GM19043 (cell line): ENCODE measurements at regions not wholly inside any gene's neighbourhood (a gene's known extent, or its start where the extent isn't known, plus 50 kb on each side); places are given as distances from the start of the nearest gene placed in this dataset.

ENCODE experiments used
- ATAC-seq: cut with Tn5 transposase; IDR thresholded peaks from one replicate; pipeline ENCODE4 v1.9.1; 2021; ENCODE audit warnings: low read depth; ENCODE audit not compliant: unreplicated experiment

DNA sequence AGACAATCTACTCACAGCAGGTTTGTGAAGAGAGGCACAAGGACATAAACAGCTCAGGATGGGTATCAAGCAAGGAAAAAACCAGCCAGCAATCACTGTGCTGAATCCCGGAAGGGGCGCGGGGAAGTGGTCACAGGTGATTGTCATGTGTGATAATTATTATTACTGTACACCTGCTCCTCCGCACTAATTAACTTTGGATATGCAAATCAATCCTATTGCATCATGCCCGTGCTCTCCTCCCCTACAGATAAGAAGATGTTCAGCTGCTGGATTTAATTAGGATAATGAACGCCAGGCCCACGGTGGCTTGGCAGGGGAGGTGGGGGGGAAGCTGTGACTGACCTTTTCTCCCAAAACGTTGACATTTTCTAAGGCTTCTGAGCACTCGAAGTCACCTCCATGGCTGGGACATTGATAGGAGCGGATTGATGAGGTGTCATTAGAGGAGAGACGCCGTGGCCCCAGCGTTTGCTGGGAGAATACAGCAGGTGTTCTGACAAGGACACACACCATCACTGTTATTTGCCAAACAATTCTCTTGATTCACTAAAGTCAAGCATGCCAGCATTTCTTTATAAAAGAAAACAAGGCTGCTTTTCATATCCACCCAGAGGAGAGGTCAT lies 160.3 kb upstream of the VRK2 start:
- ATAC-seq = no peak

GRCh38 chr2:57888463-57888862 lies 158.1 kb upstream of the VRK2 start:
- ATAC-seq = no peak

- peak; percentile 39 for ATAC-seq
These were observed 156.1 kb upstream of the VRK2 start for GRCh38 chr2:57890464-57890863.

DNA sequence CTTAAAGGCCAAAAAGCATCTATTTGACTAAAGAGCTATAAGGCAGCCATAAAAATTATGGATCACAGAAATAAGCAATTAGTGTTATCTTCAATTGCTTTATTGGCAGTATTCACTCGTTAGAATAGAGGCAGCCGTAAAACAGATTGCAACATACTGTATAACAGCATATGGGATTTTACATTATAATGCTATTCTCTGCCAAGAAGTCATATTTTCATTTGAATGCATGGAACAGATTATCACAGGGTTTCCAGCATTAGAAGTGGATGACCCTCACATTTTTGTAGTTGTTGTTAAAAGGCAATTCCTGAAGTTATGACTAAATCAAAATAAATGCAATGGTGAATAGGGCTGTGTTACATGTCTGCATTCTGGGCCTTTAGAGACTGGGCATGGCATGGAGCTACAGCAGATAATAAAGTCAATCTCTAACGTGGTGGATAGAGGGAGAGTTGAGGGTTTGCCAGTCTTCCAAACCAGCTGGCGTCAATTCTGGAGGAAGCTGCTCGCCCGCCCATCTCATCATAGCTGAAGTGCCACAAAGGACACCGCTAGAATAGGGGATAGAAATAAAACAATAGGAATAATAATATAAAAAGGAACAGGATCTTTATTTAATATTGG lies 155.4 kb upstream of the VRK2 start:
- no peak for ATAC-seq

DNA sequence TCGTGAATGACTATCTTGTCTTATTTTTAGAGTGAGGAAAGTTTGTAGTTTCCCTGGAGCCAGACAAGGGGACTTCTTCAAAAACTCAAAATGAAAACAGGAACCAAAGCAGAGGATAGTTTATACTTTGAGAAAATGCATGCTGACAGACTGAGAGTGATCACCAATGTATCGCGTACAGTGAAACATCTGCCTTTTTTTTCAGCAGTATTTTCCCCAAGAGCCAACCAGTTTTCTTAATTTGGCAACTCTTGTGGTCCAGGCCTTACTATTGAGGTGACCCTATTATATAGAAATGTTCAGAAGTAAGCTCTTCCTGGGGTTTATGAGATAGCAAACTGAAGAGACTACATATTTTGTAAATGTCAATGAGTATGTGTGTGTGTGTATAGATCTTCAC lies 153.7 kb upstream of the VRK2 start:
- peak; percentile 54 for ATAC-seq

- ATAC-seq = no peak
These were observed 153.3 kb upstream of the VRK2 start for GRCh38 chr2:57893347-57893746.

DNA sequence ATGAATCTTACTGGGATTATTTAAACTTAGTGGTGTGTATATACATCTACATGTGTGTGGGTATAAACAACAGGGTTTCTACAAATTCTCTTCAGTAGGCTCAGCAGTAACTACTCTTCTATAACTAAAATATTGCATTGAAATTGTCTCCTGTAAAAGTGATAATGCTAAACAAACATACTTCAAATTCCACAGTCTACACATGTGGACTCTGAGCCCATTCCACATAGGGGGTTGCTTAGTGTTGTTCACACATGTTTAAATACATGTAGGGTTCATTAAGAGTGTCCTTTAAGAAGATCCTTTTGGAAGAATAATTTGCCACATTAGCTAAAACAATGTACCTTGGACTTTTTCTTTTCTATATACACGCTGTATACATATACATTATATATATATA lies 152.8 kb upstream of the VRK2 start:
- ATAC-seq = no peak

- ATAC-seq = no peak
These were observed 152.2 kb upstream of the VRK2 start for GRCh38 chr2:57894381-57894780.

DNA sequence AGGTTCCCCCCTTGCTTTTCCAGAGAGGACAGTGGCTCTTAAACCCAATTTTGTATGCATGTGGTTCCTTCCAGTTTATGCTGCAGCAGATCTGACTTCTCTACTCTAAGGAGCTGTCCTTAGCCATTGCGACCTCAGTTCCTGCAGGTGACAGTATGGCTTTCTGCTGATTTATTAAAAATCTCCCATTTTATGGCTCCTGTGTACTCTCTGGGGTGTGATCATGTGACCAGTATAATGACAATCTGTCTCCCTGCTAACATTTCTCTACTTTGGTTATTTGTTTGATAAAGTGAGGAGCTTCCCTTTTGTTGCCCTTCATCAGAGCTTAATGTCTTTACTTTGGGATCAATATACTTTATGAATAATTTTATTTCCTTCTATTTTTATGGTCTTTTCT lies 148.7 kb upstream of the VRK2 start:
- ATAC-seq = no peak

DNA sequence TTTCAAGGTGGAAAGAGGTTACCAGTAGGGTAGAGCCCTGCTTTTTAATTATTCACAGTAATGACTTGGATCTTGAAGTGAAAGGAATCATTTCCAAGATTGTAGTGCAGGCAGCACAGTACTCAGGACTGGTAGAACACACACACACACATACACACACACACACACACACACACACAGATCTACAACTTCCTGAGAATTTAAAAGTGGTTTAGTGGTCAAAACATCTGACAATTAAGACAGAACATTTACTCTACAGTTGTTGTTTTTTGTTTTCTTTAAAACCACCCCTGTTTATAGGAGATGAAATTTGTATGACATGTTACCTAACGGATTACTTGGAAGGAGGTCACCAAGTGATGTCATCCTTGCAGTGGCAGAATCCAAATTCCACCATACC lies 146.7 kb upstream of the VRK2 start:
- no peak for ATAC-seq

- no peak for ATAC-seq
These were observed 144.0 kb upstream of the VRK2 start for GRCh38 chr2:57902578-57902977.

DNA sequence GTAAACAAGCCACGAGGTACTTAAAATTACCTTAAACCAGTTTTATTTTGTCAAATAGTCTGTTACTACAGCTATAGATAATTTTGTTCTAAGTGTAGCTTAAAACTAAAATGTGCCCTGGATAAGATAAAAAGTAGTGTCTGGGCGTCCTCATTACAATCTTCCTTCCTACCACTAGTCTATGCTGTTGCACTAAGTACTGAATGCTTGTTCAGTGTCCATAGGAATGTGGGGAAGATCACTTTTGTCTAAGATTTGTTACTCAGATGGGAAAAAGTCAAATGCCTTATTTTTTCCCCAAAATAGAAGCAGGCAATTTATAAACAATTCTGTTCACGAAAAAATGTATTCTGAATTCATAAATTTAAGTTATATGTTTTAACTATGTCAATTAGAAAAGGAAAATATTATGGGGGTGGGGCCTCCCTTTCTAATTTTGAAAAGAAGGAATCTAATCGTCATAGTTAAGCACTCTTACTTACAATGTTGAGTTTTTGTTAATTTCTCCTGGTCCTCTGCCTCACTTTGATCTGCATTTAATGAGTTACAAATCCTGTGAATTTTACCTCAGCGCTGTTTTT lies 140.4 kb upstream of the VRK2 start:
- peak; percentile 62 for ATAC-seq

GRCh38 chr2:57907411-57907810 lies 139.2 kb upstream of the VRK2 start:
- ATAC-seq = no peak

DNA sequence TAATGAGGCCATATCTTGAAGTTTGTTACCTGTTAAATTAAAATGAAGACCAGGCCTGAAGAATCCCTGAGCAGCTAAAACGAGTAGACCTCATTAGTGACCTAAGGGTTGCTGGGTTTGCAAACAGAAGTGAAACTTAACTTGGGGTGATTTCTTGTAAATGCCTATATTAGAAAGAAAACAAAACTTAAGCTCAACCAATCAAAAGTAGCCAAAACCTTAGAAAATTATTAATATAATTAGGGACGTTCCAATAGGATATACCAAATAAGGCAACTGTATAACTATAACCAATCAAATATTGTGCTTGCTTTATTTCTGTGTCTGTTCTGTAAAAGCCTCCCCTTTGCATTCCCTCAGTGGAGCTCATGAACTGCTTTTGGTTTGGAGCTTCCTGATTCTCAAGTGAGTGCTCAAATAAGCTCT lies 137.9 kb upstream of the VRK2 start:
- peak; percentile 66 for ATAC-seq

DNA sequence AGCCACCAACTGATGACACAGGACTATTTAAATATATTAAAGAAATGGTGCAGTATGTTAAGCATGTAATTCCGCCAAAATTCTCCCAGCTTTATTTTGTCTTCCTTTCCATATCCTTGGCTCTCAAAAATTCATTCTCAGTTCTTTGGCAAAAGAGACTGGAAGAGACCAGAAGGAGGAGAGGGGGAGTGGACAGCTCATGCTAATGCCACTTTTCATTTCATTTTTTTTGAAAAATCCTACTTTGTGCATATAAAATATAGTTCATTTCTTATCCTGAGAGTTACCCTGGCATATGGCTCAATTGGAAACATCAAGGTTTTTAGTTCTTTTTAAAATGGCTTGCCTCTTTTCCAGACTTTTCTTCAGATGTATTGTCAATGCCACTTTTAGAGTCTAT lies 128.5 kb upstream of the VRK2 start:
- ATAC-seq = no peak

DNA sequence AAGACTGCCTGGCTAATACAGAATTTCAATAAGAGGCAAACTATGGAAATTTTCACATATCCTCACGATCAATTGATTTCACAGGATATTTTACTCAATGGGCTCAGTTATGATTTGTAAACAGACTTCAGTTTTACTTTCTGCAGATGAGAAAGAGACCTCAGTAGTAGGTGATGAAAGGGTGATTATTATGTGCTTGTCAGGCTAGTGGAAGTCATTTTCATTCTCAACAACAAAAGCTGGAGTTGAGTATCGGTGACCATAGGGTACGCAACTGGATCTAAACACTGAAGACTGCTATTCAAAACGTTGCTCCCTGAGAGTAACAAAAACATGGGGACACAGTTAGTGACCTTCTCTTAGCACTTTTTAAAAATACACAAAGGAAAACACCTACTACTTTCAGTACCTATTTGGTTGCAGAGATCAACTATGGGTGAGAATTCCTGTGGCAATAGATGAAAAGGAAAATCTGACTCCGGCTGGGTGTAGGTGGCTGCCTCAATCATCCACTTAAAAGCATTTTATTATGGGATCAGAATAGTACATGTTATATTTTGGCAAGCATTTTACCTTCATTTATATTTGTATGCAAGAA lies 126.2 kb upstream of the VRK2 start:
- ATAC-seq = no peak

- no peak for ATAC-seq
These were observed 111.9 kb upstream of the VRK2 start for GRCh38 chr2:57934659-57935058.

GRCh38 chr2:57936216-57936615 lies 110.4 kb upstream of the VRK2 start:
- no peak for ATAC-seq

DNA sequence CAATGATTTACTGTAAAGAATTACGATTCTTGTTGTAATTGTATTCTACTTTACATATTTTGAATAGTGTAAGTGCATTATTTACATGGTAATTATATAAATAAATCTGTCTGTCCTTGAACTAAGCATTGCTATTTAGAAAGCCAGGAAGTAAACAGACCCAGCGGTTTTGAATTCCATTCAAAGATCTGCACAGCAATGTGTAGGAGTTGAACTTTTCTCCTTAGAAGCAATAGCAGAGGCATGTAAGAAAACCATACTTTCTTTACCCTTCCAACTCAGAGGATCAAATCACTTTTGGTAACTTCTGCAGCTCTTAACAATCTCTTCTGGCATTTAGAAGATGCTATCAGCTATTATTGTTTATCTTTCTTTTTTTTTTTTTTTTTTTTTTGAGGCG lies 109.2 kb upstream of the VRK2 start:
- no peak for ATAC-seq

DNA sequence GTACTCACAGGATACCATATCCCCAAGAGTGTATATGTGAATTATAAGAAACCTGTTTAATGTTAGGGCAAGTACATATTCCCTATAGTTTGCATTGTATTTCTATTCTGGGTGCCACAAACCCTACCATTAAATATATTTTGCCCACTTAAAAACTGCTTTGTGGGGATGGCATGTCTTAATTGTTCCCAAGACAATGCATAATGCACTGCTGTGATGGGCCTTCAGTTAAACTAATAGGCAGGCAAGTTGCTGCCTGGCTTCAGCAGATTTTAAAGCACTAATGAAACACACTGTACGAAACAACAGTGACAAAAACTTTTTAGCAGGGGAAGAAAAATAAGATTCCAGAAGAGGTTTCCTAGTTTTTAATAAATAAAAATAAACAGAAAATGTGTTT lies 104.8 kb upstream of the VRK2 start:
- no peak for ATAC-seq

- ATAC-seq = no peak
These were observed 103.3 kb upstream of the VRK2 start for GRCh38 chr2:57943315-57943714.

DNA sequence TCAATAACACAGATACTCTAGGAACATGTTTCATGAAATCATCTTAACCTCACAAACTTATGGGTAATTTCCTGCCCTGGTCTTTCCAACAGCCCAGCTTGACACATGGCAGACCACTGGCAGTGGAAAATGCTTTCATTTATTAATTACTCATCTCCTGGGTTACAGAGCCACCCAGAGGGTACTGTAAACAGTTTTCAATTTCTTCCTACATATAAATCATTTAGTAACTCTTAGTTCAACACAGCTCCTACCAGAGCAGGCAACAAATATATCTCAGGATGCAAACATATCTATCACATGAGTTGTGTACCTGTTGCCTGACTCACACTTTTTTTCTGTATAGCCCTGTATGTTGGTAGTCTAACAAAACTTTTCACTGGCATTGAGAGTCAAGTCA lies 99.2 kb upstream of the VRK2 start:
- no peak for ATAC-seq
